Keratinocyte (primary cell): ENCODE measurements at regions not wholly inside any gene's neighbourhood (a gene's known extent, or its start where the extent isn't known, plus 50 kb on each side); places are given as distances from the start of the nearest gene placed in this dataset.

Experiments
- DNase-seq: peaks from one replicate; pipeline ENCODE4 v3.0.0-alpha.2; 2011; ENCODE audit warnings: low read depth, missing footprints, low spot score
- FAIRE-seq: peaks from 2 replicates; lab custom pipeline; 2011; peaks lifted over from hg19 to GRCh38; lab: Jason Lieb, UNC
- H2AFZ ChIP-seq: 2 replicates; pipeline ENCODE4 v1.6.0; 2012; ENCODE audit warnings: low read length, control low read depth, inconsistent platforms; ENCODE audit not compliant: control insufficient read depth
- H3K27ac ChIP-seq: 2 replicates; pipeline ENCODE4 v1.5.1; 2011; ENCODE audit warnings: low read length; ENCODE audit not compliant: control insufficient read depth, insufficient read depth
- H3K27me3 ChIP-seq: 3 replicates; pipeline ENCODE4 v1.6.0; 2011; ENCODE audit warnings: low read length; ENCODE audit not compliant: control insufficient read depth, insufficient read depth; ENCODE audit errors: extremely low read depth
- H3K36me3 ChIP-seq, 2 experiments: 2 replicates in 1 of 2; 3 replicates in 1 of 2; pipeline ENCODE4 v1.5.1; 2011; ENCODE audit warnings: low read length in 2 of 2, mild to moderate bottlenecking in 1 of 2; ENCODE audit not compliant: control insufficient read depth in 2 of 2, insufficient read depth in 2 of 2; ENCODE audit errors: extremely low read depth in 1 of 2
- H3K4me1 ChIP-seq: 3 replicates; pipeline ENCODE4 v1.5.1; 2011; ENCODE audit warnings: low read length; ENCODE audit not compliant: control insufficient read depth, insufficient read depth; ENCODE audit errors: extremely low read depth
- H3K4me2 ChIP-seq: 3 replicates; pipeline ENCODE4 v1.6.0; 2011; ENCODE audit warnings: low read depth, low read length; ENCODE audit not compliant: control insufficient read depth, insufficient read depth; ENCODE audit errors: extremely low read depth
- H3K4me3 ChIP-seq, 3 experiments: fragments of 200-600 bp in 1 of 3; sonication (generic) in 1 of 3; 2 replicates in 2 of 3; 3 replicates in 1 of 3; pipeline ENCODE4 v1.5.1; 2011 to 2016; ENCODE audit warnings: low read length in 3 of 3, mild to moderate bottlenecking in 3 of 3, control low read depth in 2 of 3, inconsistent platforms in 1 of 3, low read depth in 1 of 3, mixed read lengths in 1 of 3, mixed run types in 1 of 3, moderate library complexity in 1 of 3; ENCODE audit not compliant: control insufficient read depth in 2 of 3, insufficient read depth in 2 of 3; ENCODE audit errors: extremely low read depth in 1 of 3
- H3K79me2 ChIP-seq: 2 replicates; pipeline ENCODE4 v1.6.0; 2012; ENCODE audit warnings: low read length; ENCODE audit not compliant: control insufficient read depth, insufficient read depth
- H3K9ac ChIP-seq: 3 replicates; pipeline ENCODE4 v1.6.0; 2011; ENCODE audit warnings: low read length; ENCODE audit not compliant: control insufficient read depth, insufficient read depth; ENCODE audit errors: extremely low read depth
- H3K9me1 ChIP-seq: 3 replicates; pipeline ENCODE4 v1.6.0; 2011; ENCODE audit warnings: low read length; ENCODE audit not compliant: control insufficient read depth, insufficient read depth; ENCODE audit errors: extremely low read depth
- H3K9me3 ChIP-seq: 2 replicates; pipeline ENCODE4 v1.5.1; 2012; ENCODE audit warnings: low read depth, low read length; ENCODE audit not compliant: control insufficient read depth
- H4K20me1 ChIP-seq: 3 replicates; pipeline ENCODE4 v1.6.0; 2011; ENCODE audit warnings: low read length; ENCODE audit not compliant: control insufficient read depth, insufficient read depth; ENCODE audit errors: extremely low read depth
- CTCF ChIP-seq, 3 experiments: IDR thresholded peaks in 1 of 3; conservative IDR thresholded peaks in 1 of 3; optimal IDR thresholded peaks in 1 of 3; 2 replicates in 2 of 3; 3 replicates in 1 of 3; pipeline versions ENCODE3 to v1.5.1; 2011; ENCODE audit warnings: low read length in 3 of 3, mild to moderate bottlenecking in 3 of 3, moderate library complexity in 2 of 3, control low read depth in 1 of 3, inconsistent platforms in 1 of 3; ENCODE audit not compliant: insufficient read depth in 2 of 3; ENCODE audit errors: extremely low read depth in 1 of 3
- EZH2 ChIP-seq: IDR thresholded peaks from one replicate; pipeline ENCODE4 v1.6.1; 2012; ENCODE audit warnings: inconsistent platforms, mild to moderate bottlenecking, low read length, moderate library complexity
- dilution Hi-C: fragments of 300-500 bp; cut with MboI; formaldehyde crosslinking; loops from one replicate; pipeline ENCODE4 v1.7.0; 2020; ENCODE audit warnings: low sequenced_read_pairs; ENCODE audit not compliant: extremely low pct_ligation_motif_present

DNA sequence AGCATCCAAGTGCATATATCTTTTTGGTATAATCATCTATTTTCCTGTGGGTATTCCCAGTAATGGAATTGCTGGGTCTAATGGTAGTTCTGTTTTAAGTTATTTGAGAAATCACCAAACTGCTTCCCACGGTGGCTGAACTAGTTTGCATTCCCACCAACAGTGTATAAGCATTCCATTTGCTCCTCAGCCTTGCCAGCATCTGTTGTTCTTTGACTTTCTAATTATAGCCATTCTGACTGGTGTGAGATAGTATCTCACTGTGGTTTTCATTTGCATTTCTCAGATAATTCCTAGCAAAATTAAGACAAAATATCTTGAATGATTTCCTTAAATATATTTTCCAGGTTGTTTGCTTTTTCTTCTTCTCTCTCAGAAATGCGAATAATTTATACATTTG lies 341.1 kb downstream of the GBA3 start:
- no peak overlapping the region for H3K27ac ChIP-seq
- no peaks in the 10 kb centered on the region for H3K4me1 ChIP-seq
- no peak overlapping the region for H2AFZ ChIP-seq
- no peaks in the 10 kb centered on the region for H3K79me2 ChIP-seq
- no peaks in the 10 kb centered on the region for H3K9me1 ChIP-seq
- TF ChIP-seq EZH2 (no peak), CTCF (optimal IDR thresholded peaks at IDR 0.05 in 1 of 3, IDR thresholded peaks at IDR 0.05 in 1 of 3, conservative IDR thresholded peaks at IDR 0.05 in 1 of 3; ENCODE audit: extremely low read depth in 1 of 3, insufficient read depth in 2 of 3, low read length in 3 of 3) (no peak)
- dilution Hi-C loops = no loop called here
- DNase-seq = no peak
- H3K27me3 ChIP-seq = no peaks in the 10 kb centered on the region
- H3K9me3 ChIP-seq = no peaks in the 10 kb centered on the region
- no peak overlapping the region for H3K4me2 ChIP-seq
- no peak overlapping the region for H3K9ac ChIP-seq
- FAIRE-seq = no peak
- H3K36me3 ChIP-seq = no peaks in the 10 kb centered on the region
- H3K4me3 ChIP-seq = no peak overlapping the region
- H4K20me1 ChIP-seq = no peaks in the 10 kb centered on the region

GRCh38 chr4:23028875-23029274 lies 336.1 kb downstream of the GBA3 start:
- H3K79me2 ChIP-seq = no peaks in the 10 kb centered on the region
- no peak overlapping the region for H3K4me2 ChIP-seq
- no peaks in the 10 kb centered on the region for H3K36me3 ChIP-seq
- H3K9ac ChIP-seq = no peak overlapping the region
- H3K9me1 ChIP-seq = no peaks in the 10 kb centered on the region
- dilution Hi-C loops = no loop called here
- H4K20me1 ChIP-seq = no peaks in the 10 kb centered on the region
- DNase-seq (no peak), FAIRE-seq (no peak)
- no peaks in the 10 kb centered on the region for H3K27me3 ChIP-seq
- no peaks in the 10 kb centered on the region for H3K9me3 ChIP-seq
- H3K4me1 ChIP-seq = no peaks in the 10 kb centered on the region
- H2AFZ ChIP-seq = no peak overlapping the region
- H3K27ac ChIP-seq = no peak overlapping the region
- H3K4me3 ChIP-seq = no peak overlapping the region
- no peak for TF ChIP-seq CTCF (optimal IDR thresholded peaks at IDR 0.05 in 1 of 3, IDR thresholded peaks at IDR 0.05 in 1 of 3, conservative IDR thresholded peaks at IDR 0.05 in 1 of 3; ENCODE audit: extremely low read depth in 1 of 3, insufficient read depth in 2 of 3, low read length in 3 of 3)
- TF ChIP-seq EZH2 = no peak
